Activated naive CD4-positive, alpha-beta T cell treated with anti-CD3 and anti-CD28 coated beads, Interleukin-2, amount 10 ng/mL, durations not matched to agents 7 days and 5 days (primary cell): ENCODE measurements at regions not wholly inside any gene's neighbourhood (a gene's known extent, or its start where the extent isn't known, plus 50 kb on each side); places are given as distances from the start of the nearest gene placed in this dataset.
"Not testable (repeated sequence)": the region's sequence is repeated elsewhere in the genome, so short reads cannot be mapped to it uniquely, and the experiment has no call there.

Experiments
- CTCF ChIA-PET: fragments of 350-600 bp; sonication (Branson Sonifier 250); formaldehyde crosslinking; loops from one replicate; lab custom pipeline; 2021; ENCODE audit warnings: antibody characterized with exemption; lab: Charles Lee
- DNase-seq: peaks from one replicate; pipeline ENCODE4 v3.0.0-alpha.2; 2020
- H3K27ac Mint-ChIP-seq: one replicate; pipeline ENCODE4 v1.8.0; 2021; ENCODE audit warnings: mild to moderate bottlenecking, moderate library complexity, mixed read lengths
- H3K27me3 Mint-ChIP-seq: one replicate; pipeline ENCODE4 v1.8.0; 2021; ENCODE audit warnings: mild to moderate bottlenecking, mixed read lengths
- H3K36me3 Mint-ChIP-seq: one replicate; pipeline ENCODE4 v1.8.0; 2021; ENCODE audit warnings: mixed read lengths
- H3K4me1 Mint-ChIP-seq: one replicate; pipeline ENCODE4 v1.8.0; 2021; ENCODE audit warnings: mixed read lengths
- H3K4me3 Mint-ChIP-seq: one replicate; pipeline ENCODE4 v1.8.0; 2021; ENCODE audit warnings: mild to moderate bottlenecking, moderate library complexity, mixed read lengths
- H3K9me3 Mint-ChIP-seq: one replicate; pipeline ENCODE4 v1.8.0; 2021; ENCODE audit warnings: mixed read lengths

- Mint-ChIP-seq H3K27me3 (no peaks in the 10 kb centered on the region), H3K4me1 (no peaks in the 10 kb centered on the region), H3K36me3 (no peaks in the 10 kb centered on the region), H3K9me3 (no peaks in the 10 kb centered on the region), H3K27ac (no peak overlapping the region), H3K4me3 (no peak overlapping the region)
- CTCF ChIA-PET: no interaction called here
- DNase-seq: no peak
These were observed 70.1 kb downstream of the FBXO4 start for GRCh38 chr5:41995193-41995592.

GRCh38 chr5:42001673-42002072, 76.6 kb downstream of the FBXO4 start:
- Mint-ChIP-seq H3K9me3 (no peaks in the 10 kb centered on the region), H3K27me3 (peaks cover 3% of the 10 kb centered on the region), H3K27ac (no peak overlapping the region), H3K4me3 (no peak overlapping the region), H3K4me1 (no peaks in the 10 kb centered on the region), H3K36me3 (no peaks in the 10 kb centered on the region)
- CTCF ChIA-PET: no interaction called here
- no peak for DNase-seq

GRCh38 chr5:42003852-42004251, 78.8 kb downstream of the FBXO4 start:
- DNase-seq, H3K27me3 Mint-ChIP-seq, H3K9me3 Mint-ChIP-seq, H3K36me3 Mint-ChIP-seq, H3K27ac Mint-ChIP-seq, CTCF ChIA-PET, H3K4me3 Mint-ChIP-seq, H3K4me1 Mint-ChIP-seq: not testable (repeated sequence)

- CTCF ChIA-PET: interaction anchor here (0.8 to 3.9 kb wide), 9 partner anchors 8 to 884 kb away, joined by 3 to 17 read pairs (median 5); no protein-coding TSS in a partner anchor
- no peak overlapping the region for H3K27ac Mint-ChIP-seq
These were observed 80.6 kb downstream of the FBXO4 start for GRCh38 chr5:42005561-42006153.

GRCh38 chr5:42013561-42013960, 88.5 kb downstream of the FBXO4 start:
- Mint-ChIP-seq H3K4me1 (no peaks in the 10 kb centered on the region), H3K4me3 (no peak overlapping the region), H3K27me3 (no peaks in the 10 kb centered on the region), H3K9me3 (no peaks in the 10 kb centered on the region), H3K36me3 (no peaks in the 10 kb centered on the region), H3K27ac (no peak overlapping the region)
- DNase-seq: no peak
- CTCF ChIA-PET: interaction anchor here (1.3 kb wide), 1 partner anchor 8 kb away, joined by 5 read pairs; no protein-coding TSS in a partner anchor

More at GRCh38 chr5:42005561-42006153, 80.6 kb downstream of the FBXO4 start:
- Mint-ChIP-seq H3K27me3 (peaks cover 3% of the 10 kb centered on the region), H3K4me1 (no peaks in the 10 kb centered on the region), H3K4me3 (no peak overlapping the region), H3K9me3 (no peaks in the 10 kb centered on the region), H3K36me3 (no peaks in the 10 kb centered on the region)
- DNase-seq: no peak

GRCh38 chr5:42015254-42015653, 90.2 kb downstream of the FBXO4 start:
- CTCF ChIA-PET: interaction anchor here (0.7 kb wide), 1 partner anchor 1856 kb away, joined by 3 read pairs; no protein-coding TSS in a partner anchor

GRCh38 chr5:42015681-42016080, 90.6 kb downstream of the FBXO4 start:
- H3K9me3 Mint-ChIP-seq: no peaks in the 10 kb centered on the region
- no peaks in the 10 kb centered on the region for H3K36me3 Mint-ChIP-seq
- DNase-seq: no peak
- H3K27me3 Mint-ChIP-seq: peaks cover 3% of the 10 kb centered on the region
- H3K4me1 Mint-ChIP-seq: no peaks in the 10 kb centered on the region
- CTCF ChIA-PET: interaction anchor here (0.7 to 1.5 kb wide), 2 partner anchors 10 to 1855 kb away, joined by 3 to 4 read pairs; no protein-coding TSS in a partner anchor
- no peak overlapping the region for H3K27ac Mint-ChIP-seq
- no peak overlapping the region for H3K4me3 Mint-ChIP-seq

More at GRCh38 chr5:42015254-42015653, 90.2 kb downstream of the FBXO4 start:
- H3K27ac Mint-ChIP-seq: no peak overlapping the region
- H3K36me3 Mint-ChIP-seq: no peaks in the 10 kb centered on the region
- no peaks in the 10 kb centered on the region for H3K9me3 Mint-ChIP-seq
- H3K4me1 Mint-ChIP-seq: no peaks in the 10 kb centered on the region
- H3K4me3 Mint-ChIP-seq: no peak overlapping the region
- peaks cover 3% of the 10 kb centered on the region for H3K27me3 Mint-ChIP-seq
- DNase-seq: no peak

- Mint-ChIP-seq H3K9me3 (no peaks in the 10 kb centered on the region), H3K4me1 (no peaks in the 10 kb centered on the region), H3K27me3 (peaks cover 3% of the 10 kb centered on the region), H3K36me3 (no peaks in the 10 kb centered on the region), H3K27ac (no peak overlapping the region), H3K4me3 (no peak overlapping the region)
- CTCF ChIA-PET: no interaction called here
- DNase-seq: no peak
These were observed 95.9 kb downstream of the FBXO4 start for GRCh38 chr5:42020788-42021530.

GRCh38 chr5:42021923-42022322, 96.8 kb downstream of the FBXO4 start:
- Mint-ChIP-seq H3K27me3 (peaks cover 3% of the 10 kb centered on the region), H3K9me3 (no peaks in the 10 kb centered on the region), H3K36me3 (no peaks in the 10 kb centered on the region), H3K4me1 (no peaks in the 10 kb centered on the region), H3K27ac (no peak overlapping the region), H3K4me3 (no peak overlapping the region)
- CTCF ChIA-PET: no interaction called here
- DNase-seq: no peak

GRCh38 chr5:42022383-42022972, 97.4 kb downstream of the FBXO4 start:
- CTCF ChIA-PET: no interaction called here
- H3K9me3 Mint-ChIP-seq: no peaks in the 10 kb centered on the region
- no peak for DNase-seq
- H3K27ac Mint-ChIP-seq: no peak overlapping the region
- no peaks in the 10 kb centered on the region for H3K4me1 Mint-ChIP-seq
- no peaks in the 10 kb centered on the region for H3K36me3 Mint-ChIP-seq
- H3K27me3 Mint-ChIP-seq: peaks cover 3% of the 10 kb centered on the region
- no peak overlapping the region for H3K4me3 Mint-ChIP-seq

- CTCF ChIA-PET: no interaction called here
- H3K4me1 Mint-ChIP-seq: no peaks in the 10 kb centered on the region
- H3K27me3 Mint-ChIP-seq: no peaks in the 10 kb centered on the region
- no peak overlapping the region for H3K4me3 Mint-ChIP-seq
- H3K36me3 Mint-ChIP-seq: no peaks in the 10 kb centered on the region
- H3K27ac Mint-ChIP-seq: no peak overlapping the region
- DNase-seq: no peak
- no peaks in the 10 kb centered on the region for H3K9me3 Mint-ChIP-seq
These were observed 101.4 kb downstream of the FBXO4 start for GRCh38 chr5:42026446-42026845.

- no peaks in the 10 kb centered on the region for H3K4me1 Mint-ChIP-seq
- no peak for DNase-seq
- CTCF ChIA-PET: interaction anchor here (0.5 kb wide), 1 partner anchor 89 kb away, joined by 3 read pairs; no protein-coding TSS in a partner anchor
These were observed 107.1 kb downstream of the FBXO4 start for GRCh38 chr5:42032137-42032536.

GRCh38 chr5:42035526-42035925, 110.4 kb downstream of the FBXO4 start:
- CTCF ChIA-PET: no interaction called here
- H3K4me3 Mint-ChIP-seq: no peak overlapping the region
- H3K9me3 Mint-ChIP-seq: no peaks in the 10 kb centered on the region
- H3K27me3 Mint-ChIP-seq: no peaks in the 10 kb centered on the region
- no peaks in the 10 kb centered on the region for H3K36me3 Mint-ChIP-seq
- H3K27ac Mint-ChIP-seq: no peak overlapping the region
- no peaks in the 10 kb centered on the region for H3K4me1 Mint-ChIP-seq
- DNase-seq: no peak

More at GRCh38 chr5:42032137-42032536, 107.1 kb downstream of the FBXO4 start:
- no peak overlapping the region for H3K27ac Mint-ChIP-seq
- no peaks in the 10 kb centered on the region for H3K27me3 Mint-ChIP-seq
- no peaks in the 10 kb centered on the region for H3K9me3 Mint-ChIP-seq
- no peak overlapping the region for H3K4me3 Mint-ChIP-seq
- H3K36me3 Mint-ChIP-seq: no peaks in the 10 kb centered on the region

GRCh38 chr5:42036379-42036778, 111.3 kb downstream of the FBXO4 start:
- H3K36me3 Mint-ChIP-seq: no peaks in the 10 kb centered on the region
- no peak for DNase-seq
- no peaks in the 10 kb centered on the region for H3K9me3 Mint-ChIP-seq
- CTCF ChIA-PET: interaction anchor here (1.0 kb wide), 1 partner anchor 108 kb away, joined by 3 read pairs; no protein-coding TSS in a partner anchor
- H3K27me3 Mint-ChIP-seq: no peaks in the 10 kb centered on the region
- no peak overlapping the region for H3K27ac Mint-ChIP-seq
- H3K4me3 Mint-ChIP-seq: no peak overlapping the region
- H3K4me1 Mint-ChIP-seq: no peaks in the 10 kb centered on the region
